HL-60 (cell line): ENCODE measurements at regions not wholly inside any gene's neighbourhood (a gene's known extent, or its start where the extent isn't known, plus 50 kb on each side); places are given as distances from the start of the nearest gene placed in this dataset.

Source experiments
- DNase-seq, 2 experiments: peaks; one replicate each; pipeline ENCODE4 v3.0.0-alpha.2; 2010 to 2020; ENCODE audit warnings: low read depth in 1 of 2, low spot score in 1 of 2
- H3K27ac ChIP-seq: fragments of 250-450 bp; sonication (Bioruptor Pico); replicated peaks from 2 replicates; pipeline ENCODE4 v1.5.1; 2020; ENCODE audit warnings: mild to moderate bottlenecking, moderate library complexity
- H3K27me3 ChIP-seq: fragments of 250-450 bp; sonication (Bioruptor Pico); 2 replicates; pipeline ENCODE4 v1.5.1; 2021; ENCODE audit warnings: mild to moderate bottlenecking, moderate library complexity; ENCODE audit not compliant: insufficient read depth, poor library complexity, severe bottlenecking
- H3K4me3 ChIP-seq: replicated peaks from 2 replicates; pipeline ENCODE4 v1.5.1; 2011; ENCODE audit warnings: mild to moderate bottlenecking, control low read depth, low read length; ENCODE audit not compliant: insufficient read depth
- CTCF ChIP-seq: IDR thresholded peaks from one replicate; pipeline ENCODE4 v1.5.1; 2011; ENCODE audit warnings: low read length, control low read depth, inconsistent platforms; ENCODE audit not compliant: insufficient read depth
- GABPA ChIP-seq: IDR thresholded peaks from 2 replicates; pipeline ENCODE4 v1.6.1; 2012; ENCODE audit warnings: low read depth
- POLR2AphosphoS5 ChIP-seq: IDR thresholded peaks from 2 replicates; pipeline ENCODE4 v1.6.1; 2012; ENCODE audit warnings: low read depth
- REST ChIP-seq: IDR thresholded peaks from 2 replicates; pipeline ENCODE4 v1.6.1; 2012; ENCODE audit warnings: low read depth; ENCODE audit not compliant: insufficient replicate concordance
- SPI1 ChIP-seq: IDR thresholded peaks from 2 replicates; pipeline ENCODE4 v1.6.1; 2012; ENCODE audit warnings: low read depth, mild to moderate bottlenecking, borderline replicate concordance

GRCh38 chr11:87444993-87445392 is 407.3 kb downstream of the TMEM135 start:
- no peak for DNase-seq
- TF ChIP-seq POLR2AphosphoS5 (no peak), GABPA (no peak), CTCF (no peak), SPI1 (no peak), REST (no peak)
- no peak overlapping the region for H3K4me3 ChIP-seq
- no peak overlapping the region for H3K27ac ChIP-seq
- H3K27me3 ChIP-seq = no peaks in the 10 kb centered on the region

GRCh38 chr11:87443707-87444106 is 406.0 kb downstream of the TMEM135 start:
- H3K4me3 ChIP-seq = no peak overlapping the region
- H3K27ac ChIP-seq = no peak overlapping the region
- TF ChIP-seq REST (no peak), CTCF (no peak), SPI1 (no peak), POLR2AphosphoS5 (no peak)
- no peak for DNase-seq
- no peaks in the 10 kb centered on the region for H3K27me3 ChIP-seq

GRCh38 chr11:87440076-87440770 is 402.5 kb downstream of the TMEM135 start:
- no peak for TF ChIP-seq SPI1
- TF ChIP-seq POLR2AphosphoS5 = no peak
- TF ChIP-seq GABPA = no peak
- TF ChIP-seq CTCF = no peak
- TF ChIP-seq REST = no peak
- no peak for DNase-seq
- Histone ChIP-seq H3K27ac (no peak overlapping the region), H3K27me3 (no peaks in the 10 kb centered on the region), H3K4me3 (no peak overlapping the region)
